Esophagus squamous epithelium (tissue), 5 donors: ENCODE measurements at regions not wholly inside any gene's neighbourhood (a gene's known extent, or its start where the extent isn't known, plus 50 kb on each side); places are given as distances from the start of the nearest gene placed in this dataset.

ENCODE experiments used
- DNase-seq: peaks from one replicate; lab custom pipeline; 2025; lab: John Stamatoyannopoulos, UW
- H3K27ac ChIP-seq, 4 donors: fragments of 200-600 bp; sonication (generic); one replicate each; pipeline ENCODE4 v1.5.1; 2016 to 2019; ENCODE audit warnings: mild to moderate bottlenecking in 1 of 4
- H3K27me3 ChIP-seq, 4 donors: fragments of 200-600 bp; sonication (generic); 1 replicate in 3 of 4; 2 replicates in 1 of 4; pipeline versions ENCODE4 v1.5.1 to v1.6.0; 2017 to 2021; ENCODE audit warnings: antibody characterized with exemption in 1 of 4
- H3K36me3 ChIP-seq, 3 donors: fragments of 200-600 bp; sonication (generic); one replicate each; pipeline ENCODE4 v1.5.1; 2016 to 2019
- H3K4me1 ChIP-seq, 3 donors: fragments of 200-600 bp; sonication (generic); one replicate each; pipeline ENCODE4 v1.5.1; 2017 to 2019
- H3K4me3 ChIP-seq, 4 donors: fragments of 200-600 bp; sonication (generic); 1 replicate in 3 of 4; 2 replicates in 1 of 4; pipeline ENCODE4 v1.5.1; 2016 to 2019; ENCODE audit warnings: mild to moderate bottlenecking in 2 of 4, moderate library complexity in 1 of 4
- H3K9me3 ChIP-seq, 3 donors: fragments of 200-600 bp; sonication (generic); one replicate each; pipeline ENCODE4 v1.5.1; 2016 to 2019
- CTCF ChIP-seq, 6 experiments: fragments of 450-650 bp in 4 of 6; fragments of 200-600 bp in 2 of 6; sonication (generic) in 2 of 6; IDR thresholded peaks; one replicate each; pipeline ENCODE4 v1.5.1; 2016 to 2019; ENCODE audit warnings: antibody characterized with exemption in 6 of 6, mild to moderate bottlenecking in 4 of 6, moderate library complexity in 4 of 6
- POLR2A ChIP-seq, 4 donors: fragments of 450-650 bp; IDR thresholded peaks; one replicate each; pipeline ENCODE4 v1.6.1; 2017; ENCODE audit warnings: antibody characterized with exemption in 4 of 4, mild to moderate bottlenecking in 4 of 4, moderate library complexity in 3 of 4
- WGBS, 2 donors: methylation state at CpG; one replicate each; pipeline ENCODE4 v1.1.5; 2018; 5-methylcytosine and 5-hydroxymethylcytosine counted together
- intact Hi-C: fragments of 100-400 bp; cut with DNase I; formaldehyde crosslinking; loops from one replicate; pipeline ENCODE4 v1.15.0; 2022
- donor health status: DM: yes; HTN: yes; CAD: no.

- TF ChIP-seq POLR2A (IDR thresholded peaks at IDR 0.05): no peak
- TF ChIP-seq CTCF (IDR thresholded peaks at IDR 0.05): no peak
- DNase-seq: no peak
- Histone ChIP-seq H3K4me3 (no peak overlapping the region), H3K9me3 (no peaks in the 10 kb centered on the region), H3K27me3 (no peaks in the 10 kb centered on the region), H3K4me1 (no peaks in the 10 kb centered on the region), H3K27ac (no peak overlapping the region), H3K36me3 (no peaks in the 10 kb centered on the region)
- intact Hi-C loops: no loop called here
- WGBS, 2 donors: 76 to 92% methylated on average over 2 of the region's 2 CpGs
These were observed 50.8 kb upstream of the SEL1L start for GRCh38 chr14:81584495-81584894.

- Histone ChIP-seq H3K36me3 (no peaks in the 10 kb centered on the region), H3K9me3 (no peaks in the 10 kb centered on the region), H3K4me3 (no peak overlapping the region), H3K27me3 (peaks cover 0 to 5% (median 0%) of the 10 kb centered on the region in 4 donors), H3K27ac (no peak overlapping the region), H3K4me1 (no peaks in the 10 kb centered on the region)
- no peak for DNase-seq
- 84 to 85% methylated on average over 7 of the region's 7 CpGs for WGBS, 2 donors
- TF ChIP-seq CTCF (IDR thresholded peaks at IDR 0.05): no peak
- no peak for TF ChIP-seq POLR2A (IDR thresholded peaks at IDR 0.05)
- intact Hi-C loops: no loop called here
These were observed 55.9 kb upstream of the SEL1L start for GRCh38 chr14:81589381-81590065.

- peaks cover 0 to 5% (median 0%) of the 10 kb centered on the region in 4 donors for H3K27me3 ChIP-seq
- H3K36me3 ChIP-seq: no peaks in the 10 kb centered on the region
- DNase-seq: no peak
- H3K27ac ChIP-seq: no peak overlapping the region
- intact Hi-C loops: no loop called here
- no peak for TF ChIP-seq CTCF (IDR thresholded peaks at IDR 0.05)
- no peak for TF ChIP-seq POLR2A (IDR thresholded peaks at IDR 0.05)
- WGBS, 2 donors: 51 to 61% methylated on average over 3 of the region's 3 CpGs
- no peak overlapping the region for H3K4me3 ChIP-seq
- H3K9me3 ChIP-seq: no peaks in the 10 kb centered on the region
- H3K4me1 ChIP-seq: no peaks in the 10 kb centered on the region
These were observed 57.6 kb upstream of the SEL1L start for GRCh38 chr14:81591266-81591665.

GRCh38 chr14:81594012-81594411, 60.4 kb upstream of the SEL1L start:
- intact Hi-C loops: no loop called here
- Histone ChIP-seq H3K9me3 (no peaks in the 10 kb centered on the region), H3K4me3 (no peak overlapping the region), H3K27me3 (peaks cover 0 to 5% (median 0%) of the 10 kb centered on the region in 4 donors), H3K27ac (no peak overlapping the region), H3K4me1 (no peaks in the 10 kb centered on the region), H3K36me3 (no peaks in the 10 kb centered on the region)
- no peak for DNase-seq
- no peak for TF ChIP-seq POLR2A (IDR thresholded peaks at IDR 0.05)
- TF ChIP-seq CTCF (IDR thresholded peaks at IDR 0.05): no peak
- WGBS, 2 donors: 29 to 31% methylated on average over 6 of the region's 6 CpGs

GRCh38 chr14:81605660-81606059, 72.0 kb upstream of the SEL1L start:
- Histone ChIP-seq H3K4me3 (no peak overlapping the region), H3K27ac (no peak overlapping the region), H3K36me3 (no peaks in the 10 kb centered on the region), H3K9me3 (no peaks in the 10 kb centered on the region), H3K4me1 (no peaks in the 10 kb centered on the region), H3K27me3 (peaks cover 0 to 9% (median 0%) of the 10 kb centered on the region in 4 donors)
- intact Hi-C loops: no loop called here
- DNase-seq: no peak
- no peak for TF ChIP-seq CTCF (IDR thresholded peaks at IDR 0.05)
- no peak for TF ChIP-seq POLR2A (IDR thresholded peaks at IDR 0.05)
- 54 to 58% methylated on average over 6 of the region's 6 CpGs for WGBS, 2 donors
